Upper lobe of right lung (tissue), 1 donor: ENCODE measurements at regions not wholly inside any gene's neighbourhood (a gene's known extent, or its start where the extent isn't known, plus 50 kb on each side); places are given as distances from the start of the nearest gene placed in this dataset.

Experiments used
- ATAC-seq: fragments of 200-7000 bp; cut with Tn5 transposase; one replicate; pipeline ENCODE4 v1.9.1; 2020; ENCODE audit warnings: mild to moderate bottlenecking, moderate library complexity
- DNase-seq: peaks from one replicate; pipeline ENCODE4 v3.0.0-alpha.2; 2020
- H3K27ac ChIP-seq: fragments of 200-600 bp; one replicate; pipeline ENCODE4 v1.8.0; 2022
- H3K27me3 ChIP-seq: fragments of 200-600 bp; one replicate; pipeline ENCODE4 v1.8.0; 2022; ENCODE audit warnings: mild to moderate bottlenecking
- H3K36me3 ChIP-seq: fragments of 200-600 bp; one replicate; pipeline ENCODE4 v1.8.0; 2022
- H3K4me1 ChIP-seq: fragments of 200-600 bp; one replicate; pipeline ENCODE4 v1.8.0; 2022
- H3K4me3 ChIP-seq: fragments of 200-600 bp; one replicate; pipeline ENCODE4 v1.8.0; 2022; ENCODE audit warnings: mild to moderate bottlenecking
- H3K9me3 ChIP-seq: fragments of 200-600 bp; one replicate; pipeline ENCODE4 v1.8.0; 2022
- CTCF ChIP-seq: fragments of 200-600 bp; IDR thresholded peaks from one replicate; pipeline ENCODE4 v1.8.0; 2022; ENCODE audit warnings: antibody characterized with exemption
- intact Hi-C: fragments of 100-400 bp; cut with DNase I; formaldehyde crosslinking; loops from one replicate; pipeline ENCODE4 v1.11.0; 2022
- donor health status: DM: no; HTN: yes; CAD: no; lungs with severe emphysema.

- DNase-seq, result peak; percentile 40
- peak; percentile 8 for ATAC-seq
- no peak overlapping the region for H3K4me3 ChIP-seq
- no peaks in the 10 kb centered on the region for H3K27me3 ChIP-seq
- H3K9me3 ChIP-seq, result no peaks in the 10 kb centered on the region
- H3K4me1 ChIP-seq, result no peaks in the 10 kb centered on the region
- TF ChIP-seq CTCF, result no peak
- H3K36me3 ChIP-seq, result no peaks in the 10 kb centered on the region
- H3K27ac ChIP-seq, result no peak overlapping the region
- intact Hi-C loops, result no loop called here
Observed at GRCh38 chr10:42960991-42961795, 115.7 kb upstream of the RET start.

- no peaks in the 10 kb centered on the region for H3K27me3 ChIP-seq
- no peaks in the 10 kb centered on the region for H3K4me1 ChIP-seq
- H3K36me3 ChIP-seq, result no peaks in the 10 kb centered on the region
- DNase-seq (no peak), ATAC-seq (no peak)
- TF ChIP-seq CTCF, result no peak
- H3K9me3 ChIP-seq, result no peaks in the 10 kb centered on the region
- no peak overlapping the region for H3K27ac ChIP-seq
- H3K4me3 ChIP-seq, result no peak overlapping the region
- intact Hi-C loops, result no loop called here
Observed at GRCh38 chr10:42961796-42962109, 115.1 kb upstream of the RET start.

GRCh38 chr10:42962110-42962901 lies 114.6 kb upstream of the RET start:
- intact Hi-C loops, result no loop called here
- Histone ChIP-seq H3K36me3 (no peaks in the 10 kb centered on the region), H3K9me3 (no peaks in the 10 kb centered on the region), H3K4me3 (no peak overlapping the region), H3K4me1 (no peaks in the 10 kb centered on the region), H3K27ac (no peak overlapping the region), H3K27me3 (no peaks in the 10 kb centered on the region)
- TF ChIP-seq CTCF, result no peak
- DNase-seq (peak; percentile 56), ATAC-seq (peak; percentile 17)

- DNase-seq (peak; percentile 59), ATAC-seq (peak; percentile 21)
- Histone ChIP-seq H3K27ac (no peak overlapping the region), H3K4me3 (no peak overlapping the region), H3K36me3 (no peaks in the 10 kb centered on the region), H3K27me3 (no peaks in the 10 kb centered on the region), H3K4me1 (no peaks in the 10 kb centered on the region), H3K9me3 (no peaks in the 10 kb centered on the region)
- no peak for TF ChIP-seq CTCF
- intact Hi-C loops, result no loop called here
Observed at GRCh38 chr10:42962902-42963231, 114.0 kb upstream of the RET start.

- no peaks in the 10 kb centered on the region for H3K27me3 ChIP-seq
- intact Hi-C loops, result no loop called here
- peak; percentile 60 for DNase-seq
- ATAC-seq, result peak; percentile 66
- no peak for TF ChIP-seq CTCF
- H3K27ac ChIP-seq, result no peak overlapping the region
- no peaks in the 10 kb centered on the region for H3K36me3 ChIP-seq
- H3K4me3 ChIP-seq, result no peak overlapping the region
- H3K9me3 ChIP-seq, result no peaks in the 10 kb centered on the region
- no peaks in the 10 kb centered on the region for H3K4me1 ChIP-seq
Observed at GRCh38 chr10:42963312-42963711, 113.6 kb upstream of the RET start.
